GM19467 (cell line): ENCODE measurements at regions not wholly inside any gene's neighbourhood (a gene's known extent, or its start where the extent isn't known, plus 50 kb on each side); places are given as distances from the start of the nearest gene placed in this dataset.

ENCODE experiments used
- ATAC-seq: cut with Tn5 transposase; IDR thresholded peaks from one replicate; pipeline ENCODE4 v1.9.1; 2021; ENCODE audit warnings: mild to moderate bottlenecking, moderate library complexity; ENCODE audit not compliant: unreplicated experiment

DNA sequence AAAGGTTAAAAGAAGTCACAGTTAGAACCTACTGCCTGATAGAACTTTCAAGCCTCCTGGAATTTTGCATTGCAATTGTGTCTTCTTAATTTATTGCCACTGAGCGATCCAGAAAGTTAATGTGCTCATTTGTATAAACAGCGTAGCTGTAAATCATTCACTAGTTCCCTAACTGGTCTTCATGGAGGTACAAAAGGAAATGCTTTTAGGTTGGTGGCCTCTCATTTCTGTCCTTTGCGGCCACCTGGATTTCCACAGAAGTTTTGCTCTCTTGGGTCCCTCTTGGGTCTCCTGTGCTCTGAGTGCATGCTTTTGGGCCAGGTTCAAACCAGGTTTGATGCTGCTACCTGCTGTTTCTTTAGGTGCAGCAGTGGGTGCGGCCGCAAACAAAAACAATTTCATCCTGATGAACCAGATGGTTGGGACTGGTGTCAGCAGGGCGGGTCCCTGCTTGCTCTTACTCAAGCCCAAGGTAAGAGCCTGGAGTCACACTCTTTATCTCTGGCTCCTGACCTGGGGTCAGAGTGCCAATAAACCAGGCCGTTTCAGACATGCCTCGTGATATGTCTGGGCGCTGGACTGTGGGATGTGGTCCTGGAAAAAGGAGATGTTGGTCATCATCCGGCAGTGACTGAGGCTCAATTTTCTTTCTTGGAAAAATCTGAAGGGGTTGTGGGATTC, 270.1 kb downstream of the PTTG2 start:
- ATAC-seq: no peak

DNA sequence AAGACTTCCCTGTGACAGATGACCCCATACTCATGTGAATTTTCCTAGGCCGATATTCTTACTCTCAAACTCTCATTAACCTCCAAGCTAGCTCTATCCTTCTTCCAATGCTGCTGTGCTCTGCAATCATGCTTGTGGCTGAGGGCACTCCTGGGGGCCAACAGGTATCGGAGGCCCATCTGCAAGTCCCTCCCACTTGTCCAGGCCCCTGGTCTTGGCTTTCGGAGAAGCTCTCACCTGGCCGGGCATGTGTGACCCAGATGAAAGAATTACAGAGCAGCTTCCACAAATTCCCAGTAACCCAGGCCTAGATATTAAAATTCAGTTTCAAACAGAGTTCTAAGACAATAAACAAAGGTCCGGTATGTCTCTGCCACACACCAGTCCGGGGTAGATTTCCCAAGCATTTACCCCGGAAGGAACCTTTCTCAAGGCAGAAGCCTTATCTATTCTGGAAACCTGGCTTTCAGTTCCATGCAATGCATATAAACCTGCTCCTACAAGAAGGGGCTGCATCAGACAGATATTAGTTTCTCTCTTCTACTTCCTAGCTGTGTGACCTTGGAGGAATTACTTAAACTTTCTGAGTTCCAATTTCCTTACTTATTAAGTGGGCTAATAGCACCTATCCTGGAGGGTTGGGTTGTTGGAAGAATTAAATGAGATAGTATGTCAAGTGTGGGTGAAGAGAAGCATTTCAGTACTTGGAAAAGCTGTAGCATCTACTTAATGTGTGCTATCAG, 270.8 kb downstream of the PTTG2 start:
- no peak for ATAC-seq

DNA sequence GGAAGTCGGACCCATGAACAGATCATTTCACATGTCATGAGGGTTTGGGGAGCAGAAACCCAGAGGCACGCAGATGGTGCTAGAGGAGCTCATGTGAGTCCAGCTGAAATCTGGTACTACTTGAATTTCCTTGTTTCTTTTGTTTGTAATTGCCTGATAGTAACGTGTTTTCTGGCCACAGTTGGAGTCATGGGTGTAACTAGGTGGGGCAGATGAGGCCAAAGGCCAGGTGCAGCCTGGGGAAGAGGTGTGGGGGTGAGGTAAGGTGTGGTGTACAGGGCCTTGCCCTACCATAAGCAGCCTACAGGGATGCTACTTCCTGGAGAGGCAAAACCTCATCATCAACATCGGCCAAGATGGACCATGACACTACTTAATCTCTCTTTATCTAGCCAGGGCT, 271.4 kb downstream of the PTTG2 start:
- ATAC-seq: no peak

DNA sequence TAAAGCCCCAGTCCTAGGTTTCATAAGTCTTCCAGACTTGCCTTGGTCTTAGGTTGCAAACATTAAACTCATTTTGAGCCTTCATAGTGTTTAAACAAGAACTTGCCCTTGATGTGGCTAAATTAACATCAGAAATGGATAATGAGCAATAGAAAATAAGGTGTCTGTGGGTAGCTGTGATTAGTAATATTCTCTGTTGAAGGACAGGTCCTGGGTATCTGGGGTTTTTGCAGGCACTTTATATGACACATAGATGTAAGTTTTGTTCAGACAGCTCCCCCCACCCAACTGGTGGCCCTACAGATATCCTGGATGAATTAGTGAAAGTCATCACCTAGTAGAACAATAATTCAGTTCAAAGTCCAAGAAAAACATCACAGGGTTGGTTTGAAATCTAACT, 272.5 kb downstream of the PTTG2 start:
- ATAC-seq: no peak

DNA sequence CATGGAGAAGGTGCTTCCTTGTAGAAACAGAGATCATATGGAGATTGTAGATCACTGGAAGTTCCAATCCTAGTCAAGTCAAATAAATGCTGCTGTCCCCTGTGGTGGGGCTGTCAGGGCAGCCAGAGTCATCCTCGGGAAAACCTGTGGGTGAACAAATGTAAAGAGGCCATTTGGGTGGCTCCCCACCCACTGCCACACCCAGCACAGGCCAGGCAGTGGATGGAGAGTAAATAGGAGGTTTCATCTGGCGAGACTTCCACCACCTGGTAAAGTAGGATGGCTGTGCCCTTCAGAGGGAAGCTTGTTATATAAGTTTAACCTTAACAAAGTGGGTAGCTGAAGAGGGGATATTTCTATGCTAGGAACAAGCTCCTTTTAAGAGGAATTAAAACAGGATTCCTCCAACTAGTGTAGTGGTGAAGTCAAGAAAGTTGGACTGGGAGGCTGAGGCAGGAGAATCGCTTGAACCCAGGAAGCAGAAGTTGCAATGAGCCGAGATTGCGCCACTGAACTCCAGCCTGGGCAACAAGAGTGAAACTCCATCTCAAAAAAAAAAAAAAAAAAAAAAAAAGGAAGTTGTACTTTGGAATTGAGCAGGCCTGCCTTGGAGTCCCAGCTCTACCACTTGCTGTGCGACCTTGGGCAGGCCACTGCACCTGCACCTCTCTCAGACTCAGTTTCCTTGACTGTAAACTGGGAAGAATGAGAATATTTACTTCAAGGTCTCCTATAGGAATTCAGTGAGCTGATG, 273.7 kb downstream of the PTTG2 start:
- no peak for ATAC-seq

DNA sequence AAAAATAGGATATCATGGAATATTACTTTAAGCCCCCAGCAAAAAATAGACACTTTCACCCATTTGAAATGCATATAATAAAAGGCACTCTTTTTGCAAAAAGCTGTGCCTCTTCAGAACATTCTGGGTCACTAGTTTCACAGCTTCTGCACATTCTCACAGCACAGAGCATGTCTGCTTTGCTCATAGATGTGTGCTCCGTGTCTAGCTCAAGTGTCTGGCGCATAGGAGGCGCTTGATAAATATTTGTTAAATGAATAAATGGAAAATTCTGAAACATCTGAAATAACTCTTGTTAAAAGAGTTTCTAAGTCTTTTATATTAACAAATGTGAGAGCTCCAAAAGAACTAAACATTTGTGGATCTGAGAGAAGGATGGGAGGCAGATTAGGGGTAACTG, 275.2 kb downstream of the PTTG2 start:
- ATAC-seq: no peak

DNA sequence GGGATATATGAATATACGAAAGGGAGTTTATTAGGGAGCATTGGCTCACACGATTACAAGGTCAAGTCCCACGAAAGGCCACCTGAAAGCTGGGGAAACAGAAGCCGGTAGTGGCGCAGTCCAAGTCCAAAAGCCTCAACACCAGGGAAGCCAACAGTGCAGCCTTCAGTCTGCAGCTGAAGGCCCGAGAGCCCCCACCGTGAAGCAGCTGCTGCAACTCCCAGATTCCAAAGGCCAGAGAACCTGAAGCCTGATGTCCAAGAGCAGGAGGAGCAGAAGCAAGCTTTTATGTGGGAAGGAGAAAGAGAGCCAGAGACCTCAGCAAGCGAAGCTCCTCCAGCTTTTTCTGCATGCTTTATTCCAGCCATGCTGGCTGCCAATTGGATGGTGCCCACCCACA, 275.8 kb downstream of the PTTG2 start:
- ATAC-seq: no peak

DNA sequence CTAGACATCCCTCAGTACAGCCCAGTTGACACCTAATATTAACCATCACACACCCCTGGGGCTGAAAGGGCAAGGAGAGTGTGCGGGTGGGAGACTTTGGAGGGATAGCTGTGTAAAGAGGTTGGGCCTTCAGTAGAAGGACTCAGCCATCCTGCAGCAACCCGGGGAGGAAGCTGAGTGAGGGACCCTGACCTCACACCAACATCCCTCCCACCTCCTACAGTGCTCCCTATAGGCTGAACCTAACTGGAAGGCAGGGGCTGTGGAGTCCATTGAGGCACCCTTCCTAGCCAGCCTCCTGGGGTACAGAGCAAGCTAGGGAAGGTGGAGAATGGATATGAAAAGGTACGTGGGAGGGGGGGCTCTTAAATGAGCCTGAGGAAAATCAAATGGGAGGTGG, 276.3 kb downstream of the PTTG2 start:
- no peak for ATAC-seq

DNA sequence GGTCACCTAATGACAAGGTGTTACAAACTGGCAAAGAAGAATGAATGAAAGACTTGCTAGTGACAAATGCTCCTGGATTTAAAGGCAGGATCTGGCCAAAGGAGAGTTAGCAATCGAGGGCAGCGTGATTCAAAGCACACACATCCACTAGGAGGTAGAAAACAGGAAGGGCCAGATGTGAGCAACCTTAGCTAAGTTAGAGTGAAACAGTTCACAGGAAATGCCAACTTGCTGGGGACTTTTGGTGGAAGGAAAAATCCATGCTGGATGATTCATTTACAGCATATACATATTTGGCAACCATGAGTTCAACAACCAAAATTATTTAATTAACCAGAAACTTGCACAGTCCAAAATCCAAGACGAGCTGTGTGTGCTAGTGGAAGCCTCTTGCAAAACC, 276.9 kb downstream of the PTTG2 start:
- ATAC-seq: no peak

DNA sequence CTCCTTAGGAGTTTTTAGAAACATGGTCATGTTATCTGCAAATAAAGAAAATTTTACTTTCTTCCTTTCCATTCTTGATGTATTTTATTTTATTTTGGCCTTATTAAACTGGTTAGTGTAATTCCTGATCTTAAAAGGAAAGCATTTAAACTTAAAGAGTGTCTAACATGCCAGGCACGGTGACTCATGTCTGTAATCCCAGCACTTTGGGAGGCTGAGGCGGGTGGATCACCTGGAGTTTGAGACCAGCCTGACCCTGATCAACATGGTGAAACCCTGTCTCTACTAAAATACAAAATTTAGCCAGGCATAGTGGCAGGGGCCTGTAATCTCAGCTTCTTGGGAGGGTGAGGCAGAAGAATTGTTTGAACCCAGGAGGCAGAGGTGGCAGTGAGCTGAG, 281.3 kb downstream of the PTTG2 start:
- no peak for ATAC-seq

DNA sequence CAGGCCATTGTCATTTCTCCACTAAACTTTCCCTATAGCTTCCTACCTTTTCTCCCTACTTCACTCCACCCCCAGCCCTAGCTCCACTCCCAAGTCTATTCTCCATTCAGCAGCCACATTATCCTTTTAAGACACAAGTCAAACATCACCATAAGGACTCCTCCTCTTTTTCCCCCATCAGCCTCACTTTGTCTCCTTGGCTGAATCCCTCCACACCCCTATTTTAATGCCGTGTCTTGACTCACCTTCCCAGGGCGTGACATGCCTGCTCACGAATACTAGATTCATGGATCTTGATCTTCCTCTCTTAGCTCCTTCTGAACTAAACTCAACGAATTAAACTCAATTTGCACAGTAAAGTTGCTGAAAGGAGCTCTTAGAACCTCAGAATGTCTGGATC, 281.9 kb downstream of the PTTG2 start:
- no peak for ATAC-seq

DNA sequence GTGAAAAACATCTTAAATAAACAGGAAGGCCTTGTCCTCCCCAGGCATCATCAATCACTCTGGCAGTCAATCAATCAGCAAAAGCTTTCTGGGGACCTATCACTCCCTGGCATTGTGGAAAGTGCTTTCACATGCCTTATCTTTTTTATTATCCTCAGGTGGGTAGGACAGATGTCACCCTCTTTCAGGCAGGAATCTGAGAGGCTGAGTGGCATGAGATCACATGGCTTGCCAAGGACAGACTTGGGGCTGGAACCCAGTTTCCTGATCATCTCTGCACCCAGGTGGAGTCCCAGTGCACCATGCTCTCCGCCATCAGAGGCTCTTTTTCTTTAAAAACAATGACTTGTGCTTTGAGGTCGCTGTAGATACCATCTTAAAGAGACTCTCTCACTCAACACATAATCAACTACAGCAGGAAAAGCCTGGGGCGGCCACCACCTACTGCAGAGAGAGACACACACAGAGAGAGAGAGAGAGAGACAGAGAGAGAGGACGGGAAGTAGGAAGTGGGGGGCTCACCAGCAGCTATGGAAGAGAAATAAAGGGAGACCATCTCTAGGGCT, 282.7 kb downstream of the PTTG2 start:
- no peak for ATAC-seq

DNA sequence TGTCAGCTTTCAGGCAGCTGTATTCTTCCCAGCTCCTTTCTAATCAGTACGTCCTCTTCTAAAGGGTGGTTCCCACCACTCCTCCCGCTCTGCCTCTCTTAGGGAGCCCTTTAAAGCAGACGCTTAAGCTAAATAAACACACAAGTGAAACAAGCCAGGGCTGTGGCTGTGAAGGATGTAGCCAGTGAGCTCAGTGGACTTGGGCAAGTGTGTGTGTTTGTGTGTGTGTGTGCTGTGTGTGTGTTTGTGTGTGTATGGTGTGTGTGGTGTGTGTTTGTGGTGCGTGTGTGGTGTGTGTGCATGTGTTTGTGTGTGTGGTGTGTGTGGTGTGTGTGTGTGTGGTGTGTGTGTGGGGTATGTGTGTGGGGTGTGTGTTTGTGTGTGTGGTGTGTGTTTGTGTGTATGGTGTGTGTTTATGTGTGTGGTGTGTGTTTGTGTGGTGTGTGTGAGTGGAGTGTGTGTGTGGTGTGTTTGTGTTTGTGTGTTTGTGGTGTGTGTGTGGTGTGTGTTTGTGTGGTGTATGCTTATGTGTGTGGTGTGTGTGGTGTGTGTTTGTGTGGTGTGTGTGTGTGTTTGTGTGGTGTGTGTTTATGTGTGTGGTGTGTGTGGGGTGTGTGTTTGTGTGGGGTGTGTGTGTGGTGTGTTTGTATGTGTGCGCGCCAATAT, 283.3 kb downstream of the PTTG2 start:
- no peak for ATAC-seq

DNA sequence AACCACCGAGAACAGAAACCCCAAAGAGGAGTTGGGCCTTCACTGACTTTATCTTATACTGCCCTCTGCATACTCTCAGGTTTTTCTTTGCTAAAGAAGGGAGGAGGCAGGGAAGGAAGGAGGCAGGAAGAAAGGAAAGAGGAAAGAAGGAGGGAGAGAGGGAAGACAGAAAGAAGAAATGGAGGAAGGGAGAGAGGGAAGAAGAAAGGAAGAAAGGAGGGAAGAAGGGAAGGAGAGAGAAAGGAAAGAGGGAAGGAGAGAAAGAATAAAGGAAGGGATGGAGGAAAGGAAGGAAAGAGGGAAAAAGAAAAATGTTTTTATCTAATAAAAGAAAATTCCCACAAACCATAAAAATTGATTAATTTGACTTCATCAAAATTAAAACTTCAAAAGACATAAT, 294.6 kb downstream of the PTTG2 start:
- no peak for ATAC-seq

DNA sequence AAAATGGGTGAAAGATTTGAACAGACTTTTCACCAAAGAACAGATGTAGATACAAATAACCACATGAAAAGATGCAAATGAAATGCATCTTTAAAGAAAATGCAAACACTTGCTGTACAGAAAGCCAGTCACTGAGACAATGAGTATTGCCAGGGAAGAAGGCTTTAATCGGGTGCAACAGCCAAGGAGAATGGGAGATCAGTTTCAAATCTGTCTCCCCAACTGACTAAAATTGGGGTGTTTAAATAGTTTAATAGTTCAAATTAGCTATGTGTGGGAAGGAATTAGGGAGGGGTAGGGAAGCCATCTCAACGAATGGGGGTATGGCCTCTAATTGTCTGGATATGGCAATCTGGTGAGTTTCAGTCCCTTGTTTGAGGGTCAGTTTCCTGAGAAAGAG, 295.4 kb downstream of the PTTG2 start:
- ATAC-seq: no peak

DNA sequence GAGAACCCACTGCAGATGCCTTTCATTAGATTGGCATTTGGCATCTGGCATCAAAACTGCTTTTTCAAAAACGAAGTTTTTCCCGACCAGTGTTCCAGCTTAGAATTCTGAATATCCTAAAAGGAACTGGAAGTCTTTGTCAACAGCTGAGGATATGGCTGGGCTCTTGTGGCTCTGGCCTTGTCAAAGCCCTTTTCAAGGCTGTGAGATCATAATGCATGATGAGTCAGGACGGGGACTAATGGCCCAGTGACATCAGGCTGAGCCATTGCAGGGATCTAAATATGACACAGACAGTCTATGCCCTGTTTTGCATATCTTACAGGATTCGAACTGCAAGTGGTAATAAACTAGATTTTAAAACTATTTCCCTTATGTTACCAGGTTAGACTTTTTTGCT, 306.4 kb downstream of the PTTG2 start:
- ATAC-seq: no peak

DNA sequence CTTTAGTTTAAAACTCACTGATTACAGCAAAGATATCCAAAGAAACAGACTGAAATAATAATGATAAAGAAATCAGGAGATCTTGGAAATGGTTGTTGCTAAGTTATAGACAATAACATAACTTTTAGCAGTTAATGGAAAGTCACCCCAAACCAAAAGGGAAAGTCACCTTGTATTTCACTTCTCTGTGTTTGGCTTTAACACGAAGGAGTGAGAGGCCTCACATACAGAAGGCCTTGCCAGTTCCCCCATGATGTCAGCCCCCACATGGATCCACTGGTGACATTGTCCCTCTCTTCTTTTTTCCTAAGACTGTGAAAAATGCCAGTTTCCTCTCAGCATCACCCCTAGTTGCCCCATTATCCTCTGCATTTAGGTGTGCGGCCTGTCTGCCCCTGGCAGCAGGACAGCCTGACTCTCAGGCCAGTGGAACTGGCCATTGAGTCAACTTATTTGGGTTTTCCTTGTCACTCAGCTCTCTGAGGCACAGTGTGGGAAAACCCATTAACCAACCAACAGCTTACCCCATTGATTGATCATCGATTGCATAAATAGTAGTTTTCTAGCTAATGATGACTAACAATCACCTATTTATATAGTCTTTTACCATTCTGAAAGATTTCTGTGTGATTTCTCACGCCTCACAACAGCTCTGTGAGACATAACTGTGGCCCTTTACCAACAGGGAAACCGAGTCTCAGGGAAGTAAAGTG, 308.1 kb downstream of the PTTG2 start:
- ATAC-seq: no peak

DNA sequence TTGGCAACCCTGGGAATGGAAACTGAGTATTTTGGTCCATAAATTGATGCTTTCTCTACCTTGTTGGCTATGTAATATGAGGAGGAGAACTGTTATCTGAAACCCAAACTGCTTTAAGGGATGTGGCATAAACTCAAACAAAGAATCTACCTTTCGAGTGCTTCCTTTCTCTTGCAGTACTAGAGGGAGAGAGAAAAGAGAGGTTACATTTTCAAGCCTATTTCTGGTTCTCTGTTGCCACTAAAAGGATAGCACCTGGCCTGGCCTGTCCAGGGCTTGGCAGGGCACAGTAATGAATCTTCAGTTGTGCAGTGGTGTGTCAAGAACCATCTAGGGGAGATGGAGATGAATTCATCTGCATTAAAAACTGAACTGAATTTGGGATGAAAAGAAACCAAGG, 308.6 kb downstream of the PTTG2 start:
- no peak for ATAC-seq

DNA sequence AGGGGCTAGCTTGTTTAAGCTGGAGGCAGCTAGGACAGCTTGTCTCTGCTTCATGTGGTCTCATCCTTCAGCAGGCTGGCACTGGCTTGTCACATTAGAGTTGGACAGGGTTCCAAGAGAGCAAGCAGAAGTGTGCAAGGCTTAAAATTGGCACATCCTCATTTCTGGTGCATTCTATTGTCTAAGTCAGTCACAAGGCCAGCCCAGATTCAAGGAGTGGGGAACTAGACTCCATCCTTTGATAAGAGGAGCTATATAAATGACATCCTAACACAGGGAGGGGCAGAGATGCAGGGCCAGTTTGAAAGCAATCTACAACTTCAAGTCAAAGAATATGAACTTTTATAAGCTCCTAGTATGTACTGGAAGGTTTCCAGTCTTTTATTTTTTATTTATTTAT, 313.2 kb downstream of the PTTG2 start:
- ATAC-seq: no peak

DNA sequence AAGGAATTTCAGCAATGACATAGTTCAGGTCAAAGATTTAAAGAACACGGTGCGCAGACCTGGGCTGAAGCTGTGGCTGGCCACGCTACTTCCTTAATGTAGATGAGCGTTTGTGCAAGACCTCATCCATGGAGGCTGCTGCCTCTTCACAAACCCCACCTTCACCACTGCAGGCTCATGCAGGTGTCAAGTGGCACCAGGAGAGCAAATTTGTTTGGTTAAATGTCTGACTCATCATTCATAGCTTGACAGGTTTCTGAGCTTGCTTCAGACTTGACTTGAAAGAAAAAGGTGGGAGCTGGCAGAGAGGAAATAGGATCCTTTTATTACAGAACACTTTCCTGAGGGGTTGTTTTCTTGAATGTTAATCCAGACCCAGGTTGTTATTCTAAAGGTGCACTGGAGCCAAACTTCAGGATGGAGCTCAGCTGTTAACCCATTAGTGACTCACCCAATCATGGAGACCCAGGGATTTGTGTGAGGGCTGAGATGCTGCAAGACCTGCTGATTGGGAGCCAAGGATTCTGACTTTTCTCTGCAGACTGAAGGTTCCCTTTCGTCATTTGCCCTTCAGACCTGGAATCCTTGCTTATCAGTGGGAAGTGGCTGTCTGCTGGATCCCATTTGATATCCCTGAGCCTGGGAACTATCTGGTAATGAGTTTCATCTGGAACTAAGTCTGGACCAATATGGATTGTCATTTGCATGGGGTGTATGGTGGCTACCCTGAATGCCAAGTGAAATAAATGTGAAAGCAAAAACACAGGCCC, 315.3 kb downstream of the PTTG2 start:
- no peak for ATAC-seq
